IMR-90 (cell line): ENCODE measurements at regions not wholly inside any gene's neighbourhood (a gene's known extent, or its start where the extent isn't known, plus 50 kb on each side); places are given as distances from the start of the nearest gene placed in this dataset.

Experiments
- BHLHE40 ChIP-seq: fragments of 150-350 bp; IDR thresholded peaks from 2 replicates; pipeline ENCODE4 v1.6.1; 2016; ENCODE audit warnings: mild to moderate bottlenecking, low read depth, low read length
- CEBPB ChIP-seq: IDR thresholded peaks from 2 replicates; pipeline ENCODE4 v1.6.1; 2012; ENCODE audit warnings: low read depth, low read length, improper control_type of control experiment
- CTCF ChIP-seq: conservative IDR thresholded peaks from 2 replicates; pipeline ENCODE4 v1.5.1; 2012; ENCODE audit warnings: mild to moderate bottlenecking, low read depth, low read length, improper control_type of control experiment
- ELK1 ChIP-seq: fragments of 150-350 bp; IDR thresholded peaks from 2 replicates; pipeline ENCODE4 v1.6.1; 2016; ENCODE audit warnings: low read depth, mild to moderate bottlenecking, low read length, moderate library complexity, borderline replicate concordance
- FOS ChIP-seq: fragments of 150-350 bp; IDR thresholded peaks from 2 replicates; pipeline ENCODE4 v1.6.1; 2016; ENCODE audit warnings: low read depth, low read length
- MAFK ChIP-seq: IDR thresholded peaks from 2 replicates; pipeline ENCODE4 v1.6.1; 2012; ENCODE audit warnings: low read depth, low read length, improper control_type of control experiment
- MAZ ChIP-seq: IDR thresholded peaks from 2 replicates; pipeline ENCODE4 v1.6.1; 2012; ENCODE audit warnings: low read depth, mild to moderate bottlenecking, low read length, improper control_type of control experiment, moderate library complexity, borderline replicate concordance
- MXI1 ChIP-seq: IDR thresholded peaks from 2 replicates; pipeline ENCODE4 v1.6.1; 2012; ENCODE audit warnings: low read depth, mild to moderate bottlenecking, low read length, moderate library complexity, borderline replicate concordance
- POLR2A ChIP-seq: IDR thresholded peaks from 2 replicates; pipeline ENCODE4 v1.6.1; 2012; ENCODE audit warnings: mild to moderate bottlenecking, low read depth, low read length
- RAD21 ChIP-seq: IDR thresholded peaks from 2 replicates; pipeline ENCODE4 v1.6.1; 2012; ENCODE audit warnings: low read length, improper control_type of control experiment
- RCOR1 ChIP-seq: IDR thresholded peaks from 2 replicates; pipeline ENCODE4 v1.6.1; 2012; ENCODE audit warnings: mild to moderate bottlenecking, low read length, improper control_type of control experiment; ENCODE audit not compliant: insufficient replicate concordance
- RFX5 ChIP-seq: IDR thresholded peaks from 2 replicates; pipeline ENCODE4 v1.8.0; 2012; ENCODE audit warnings: low read depth, mild to moderate bottlenecking, low read length, moderate library complexity
- SMC3 ChIP-seq: fragments of 150-350 bp; IDR thresholded peaks from 2 replicates; pipeline ENCODE4 v1.6.1; 2016; ENCODE audit warnings: low read depth, mild to moderate bottlenecking, antibody characterized with exemption, low read length, moderate library complexity
- USF2 ChIP-seq: fragments of 150-350 bp; IDR thresholded peaks from 2 replicates; pipeline ENCODE4 v1.6.1; 2017; ENCODE audit warnings: mild to moderate bottlenecking, antibody characterized with exemption, low read length, low read depth

GRCh38 chr17:55587608-55588139 is 76.4 kb upstream of the SMIM36 start:
- TF ChIP-seq RCOR1 (no peak), MAZ (no peak), CTCF (no peak), BHLHE40 (no peak), MXI1 (no peak), POLR2A (no peak), USF2 (no peak), SMC3 (no peak), RFX5 (no peak), FOS (no peak), ELK1 (no peak), CEBPB (no peak), MAFK (no peak), RAD21 (no peak)
